PFSK-1 (cell line): ENCODE measurements at regions not wholly inside any gene's neighbourhood (a gene's known extent, or its start where the extent isn't known, plus 50 kb on each side); places are given as distances from the start of the nearest gene placed in this dataset.

Experiments used
- FOXP2 ChIP-seq: optimal IDR thresholded peaks from 2 replicates; pipeline ENCODE3; 2011; ENCODE audit warnings: borderline replicate concordance, control low read depth, inconsistent platforms; ENCODE audit not compliant: insufficient read depth; ENCODE audit errors: extremely low read length, extremely low read depth
- POLR2AphosphoS5 ChIP-seq: IDR thresholded peaks from 2 replicates; pipeline ENCODE4 v1.6.1; 2012; ENCODE audit warnings: low read depth, mild to moderate bottlenecking, control low read depth, low read length, moderate library complexity
- SIN3A ChIP-seq: IDR thresholded peaks from 2 replicates; pipeline ENCODE4 v1.6.1; 2012; ENCODE audit warnings: mild to moderate bottlenecking, low read length, moderate library complexity, borderline replicate concordance; ENCODE audit not compliant: insufficient read depth
- TAF1 ChIP-seq: IDR thresholded peaks from 2 replicates; pipeline ENCODE4 v1.6.1; 2012; ENCODE audit warnings: low read length, control low read depth, borderline replicate concordance; ENCODE audit not compliant: insufficient read depth
- TF ChIP-seq, protein P1 (sequence below), 2 experiments: IDR thresholded peaks; 2 replicates each; pipeline versions ENCODE4 v1.6.1 to v1.8.0; 2011 to 2012; ENCODE audit warnings: low read depth in 2 of 2, low read length in 2 of 2, control low read depth in 1 of 2, inconsistent platforms in 1 of 2, mild to moderate bottlenecking in 1 of 2, moderate library complexity in 1 of 2; ENCODE audit not compliant: insufficient read depth in 1 of 2

DNA sequence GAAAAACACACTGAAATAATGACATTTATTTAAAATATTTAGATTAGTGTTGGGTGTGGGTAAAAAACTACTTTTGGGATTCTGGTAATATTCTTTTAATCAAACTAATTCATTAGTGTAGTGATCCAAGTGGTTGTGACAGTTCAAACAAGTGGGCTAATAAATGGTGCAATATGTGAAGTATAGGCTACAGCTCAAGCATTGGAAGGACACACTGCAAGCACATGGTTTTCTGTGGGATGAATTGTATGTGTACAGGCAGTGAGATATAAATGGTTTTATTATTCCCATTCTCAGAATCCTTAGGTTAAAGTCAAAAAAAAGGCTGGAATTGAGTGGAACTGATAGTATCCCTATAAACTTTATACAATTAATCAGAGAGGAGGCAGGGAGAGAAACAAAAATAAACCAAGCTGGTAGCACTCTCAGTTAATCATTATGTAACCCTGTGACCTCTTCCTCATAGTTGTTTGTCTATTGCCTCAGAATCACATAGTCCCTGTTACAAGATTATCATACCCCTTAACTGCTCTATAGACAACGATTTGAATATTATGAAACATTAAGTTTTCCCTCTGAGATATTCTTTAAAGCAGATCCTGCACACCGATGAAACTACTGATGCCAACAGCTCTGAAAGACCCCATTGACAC lies 1755.4 kb upstream of the ACO1 start:
- TF ChIP-seq POLR2AphosphoS5 = no peak
- TF ChIP-seq SIN3A = no peak
- no peak for TF ChIP-seq FOXP2
- TF ChIP-seq, protein P1, sequence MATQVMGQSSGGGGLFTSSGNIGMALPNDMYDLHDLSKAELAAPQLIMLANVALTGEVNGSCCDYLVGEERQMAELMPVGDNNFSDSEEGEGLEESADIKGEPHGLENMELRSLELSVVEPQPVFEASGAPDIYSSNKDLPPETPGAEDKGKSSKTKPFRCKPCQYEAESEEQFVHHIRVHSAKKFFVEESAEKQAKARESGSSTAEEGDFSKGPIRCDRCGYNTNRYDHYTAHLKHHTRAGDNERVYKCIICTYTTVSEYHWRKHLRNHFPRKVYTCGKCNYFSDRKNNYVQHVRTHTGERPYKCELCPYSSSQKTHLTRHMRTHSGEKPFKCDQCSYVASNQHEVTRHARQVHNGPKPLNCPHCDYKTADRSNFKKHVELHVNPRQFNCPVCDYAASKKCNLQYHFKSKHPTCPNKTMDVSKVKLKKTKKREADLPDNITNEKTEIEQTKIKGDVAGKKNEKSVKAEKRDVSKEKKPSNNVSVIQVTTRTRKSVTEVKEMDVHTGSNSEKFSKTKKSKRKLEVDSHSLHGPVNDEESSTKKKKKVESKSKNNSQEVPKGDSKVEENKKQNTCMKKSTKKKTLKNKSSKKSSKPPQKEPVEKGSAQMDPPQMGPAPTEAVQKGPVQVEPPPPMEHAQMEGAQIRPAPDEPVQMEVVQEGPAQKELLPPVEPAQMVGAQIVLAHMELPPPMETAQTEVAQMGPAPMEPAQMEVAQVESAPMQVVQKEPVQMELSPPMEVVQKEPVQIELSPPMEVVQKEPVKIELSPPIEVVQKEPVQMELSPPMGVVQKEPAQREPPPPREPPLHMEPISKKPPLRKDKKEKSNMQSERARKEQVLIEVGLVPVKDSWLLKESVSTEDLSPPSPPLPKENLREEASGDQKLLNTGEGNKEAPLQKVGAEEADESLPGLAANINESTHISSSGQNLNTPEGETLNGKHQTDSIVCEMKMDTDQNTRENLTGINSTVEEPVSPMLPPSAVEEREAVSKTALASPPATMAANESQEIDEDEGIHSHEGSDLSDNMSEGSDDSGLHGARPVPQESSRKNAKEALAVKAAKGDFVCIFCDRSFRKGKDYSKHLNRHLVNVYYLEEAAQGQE (IDR thresholded peaks at IDR 0.05; ENCODE audit: insufficient read depth in 1 of 2, low read depth in 2 of 2, low read length in 2 of 2) = no peak
- no peak for TF ChIP-seq TAF1
